Transverse colon (tissue), 4 donors: ENCODE measurements at regions not wholly inside any gene's neighbourhood (a gene's known extent, or its start where the extent isn't known, plus 50 kb on each side); places are given as distances from the start of the nearest gene placed in this dataset.

Experiments used
- DNase-seq: peaks from one replicate; pipeline ENCODE4 v3.0.0-alpha.2; 2019
- H3K27ac ChIP-seq, 4 donors: fragments of 200-600 bp; sonication (generic); 2 replicates each; pipeline ENCODE4 v1.5.1; 2016 to 2018; ENCODE audit warnings: inconsistent platforms in 4 of 4
- H3K27me3 ChIP-seq: fragments of 200-600 bp; sonication (generic); 2 replicates; pipeline ENCODE4 v1.5.1; 2017; ENCODE audit warnings: inconsistent platforms
- H3K36me3 ChIP-seq, 4 donors: fragments of 200-600 bp; sonication (generic); 2 replicates each; pipeline ENCODE4 v1.5.1; 2017 to 2019; ENCODE audit warnings: inconsistent platforms in 4 of 4
- H3K4me1 ChIP-seq, 4 donors: fragments of 200-600 bp; sonication (generic); 2 replicates each; pipeline ENCODE4 v1.5.1; 2017 to 2020; ENCODE audit warnings: inconsistent platforms in 4 of 4
- H3K4me3 ChIP-seq, 4 donors: fragments of 200-600 bp; sonication (generic); 1 replicate in 1 of 4; 2 replicates in 3 of 4; pipeline versions ENCODE4 v1.5.1 to v1.6.1; 2017 to 2019; ENCODE audit warnings: inconsistent platforms in 4 of 4
- H3K9me3 ChIP-seq, 2 donors: fragments of 200-600 bp; sonication (generic); 2 replicates each; pipeline ENCODE4 v1.5.1; 2017 to 2019; ENCODE audit warnings: inconsistent platforms in 2 of 2
- EP300 ChIP-seq: sonication (generic); formaldehyde crosslinking; IDR thresholded peaks from one replicate; pipeline ENCODE4 v1.6.1; 2017; ENCODE audit warnings: antibody characterized with exemption, low read depth
- POLR2A ChIP-seq: fragments of 450-650 bp; IDR thresholded peaks from one replicate; pipeline ENCODE4 v1.6.1; 2016; ENCODE audit warnings: antibody characterized with exemption, mild to moderate bottlenecking, moderate library complexity
- POLR2AphosphoS5 ChIP-seq, 3 donors: sonication (generic); formaldehyde crosslinking; IDR thresholded peaks; one replicate each; pipeline ENCODE4 v1.6.1; 2016; ENCODE audit warnings: antibody characterized with exemption in 3 of 3
- WGBS, 2 donors: methylation state at CpG; one replicate each; pipeline ENCODE4 v1.1.5; 2018; ENCODE audit warnings: low coverage in 1 of 2; 5-methylcytosine and 5-hydroxymethylcytosine counted together
- in situ Hi-C, 4 donors: fragments of 200-750 bp; cut with MboI; loops; one replicate each; pipeline versions ENCODE4 v1.15.0 to v1.15.1; 2017; ENCODE audit warnings: low sequenced_read_pairs in 3 of 4, low pct_ligation_motif_present in 1 of 4, low pct_unique_long_range_greater_than_20kb in 1 of 4
- intact Hi-C: fragments of 100-400 bp; cut with DNase I; formaldehyde crosslinking; loops from one replicate; pipeline ENCODE4 v1.15.1; 2023; ENCODE audit warnings: low total_unique reads
- TF ChIP-seq, protein P1 (sequence below), 5 experiments: fragments of 200-600 bp in 3 of 5; fragments of 450-650 bp in 2 of 5; sonication (generic) in 3 of 5; IDR thresholded peaks; 1 replicate in 2 of 5; 2 replicates in 3 of 5; pipeline ENCODE4 v1.5.1; 2016 to 2017; ENCODE audit warnings: antibody characterized with exemption in 5 of 5, inconsistent platforms in 3 of 5, mild to moderate bottlenecking in 2 of 5, moderate library complexity in 1 of 5

DNA sequence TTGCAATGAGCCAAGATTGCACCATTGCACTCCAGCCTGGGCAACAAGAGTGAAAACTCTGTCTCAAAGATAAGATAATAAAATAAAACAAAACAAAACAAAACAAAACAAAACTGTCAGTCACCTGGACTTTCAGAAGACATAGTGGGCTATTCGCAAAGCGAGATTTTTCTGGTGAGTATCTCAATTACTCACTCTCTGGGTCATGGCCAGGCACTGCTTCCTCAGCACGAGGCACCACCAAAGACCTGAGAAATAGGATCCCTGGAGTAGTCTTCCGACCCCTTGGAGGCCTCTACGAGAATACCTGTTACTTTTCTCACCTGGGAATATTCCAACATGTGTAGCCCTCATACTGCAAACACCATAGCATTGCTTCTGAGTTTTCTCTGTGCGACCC, 201.7 kb upstream of the ZNF618 start:
- no peak overlapping the region for H3K4me3 ChIP-seq
- DNase-seq: no peak
- no peaks in the 10 kb centered on the region for H3K36me3 ChIP-seq
- TF ChIP-seq, protein P1, sequence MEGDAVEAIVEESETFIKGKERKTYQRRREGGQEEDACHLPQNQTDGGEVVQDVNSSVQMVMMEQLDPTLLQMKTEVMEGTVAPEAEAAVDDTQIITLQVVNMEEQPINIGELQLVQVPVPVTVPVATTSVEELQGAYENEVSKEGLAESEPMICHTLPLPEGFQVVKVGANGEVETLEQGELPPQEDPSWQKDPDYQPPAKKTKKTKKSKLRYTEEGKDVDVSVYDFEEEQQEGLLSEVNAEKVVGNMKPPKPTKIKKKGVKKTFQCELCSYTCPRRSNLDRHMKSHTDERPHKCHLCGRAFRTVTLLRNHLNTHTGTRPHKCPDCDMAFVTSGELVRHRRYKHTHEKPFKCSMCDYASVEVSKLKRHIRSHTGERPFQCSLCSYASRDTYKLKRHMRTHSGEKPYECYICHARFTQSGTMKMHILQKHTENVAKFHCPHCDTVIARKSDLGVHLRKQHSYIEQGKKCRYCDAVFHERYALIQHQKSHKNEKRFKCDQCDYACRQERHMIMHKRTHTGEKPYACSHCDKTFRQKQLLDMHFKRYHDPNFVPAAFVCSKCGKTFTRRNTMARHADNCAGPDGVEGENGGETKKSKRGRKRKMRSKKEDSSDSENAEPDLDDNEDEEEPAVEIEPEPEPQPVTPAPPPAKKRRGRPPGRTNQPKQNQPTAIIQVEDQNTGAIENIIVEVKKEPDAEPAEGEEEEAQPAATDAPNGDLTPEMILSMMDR (IDR thresholded peaks at IDR 0.05): no peak
- TF ChIP-seq EP300 (no peak), POLR2A (no peak), POLR2AphosphoS5 (IDR thresholded peaks at IDR 0.05) (no peak)
- no peaks in the 10 kb centered on the region for H3K4me1 ChIP-seq
- in situ Hi-C loops (loop anchor here in 3 of 4 donors (25.0 kb wide), 2 partner anchors 362 to 537 kb away; partner anchors contain the start of gene RNF183 (in 2 of the 3)), intact Hi-C loops (no loop called here)
- H3K27ac ChIP-seq: no peak overlapping the region
- WGBS, 2 donors: 71% methylated on average over 6 of the region's 6 CpGs
- H3K9me3 ChIP-seq: no peaks in the 10 kb centered on the region
- peaks cover 7% of the 10 kb centered on the region for H3K27me3 ChIP-seq

DNA sequence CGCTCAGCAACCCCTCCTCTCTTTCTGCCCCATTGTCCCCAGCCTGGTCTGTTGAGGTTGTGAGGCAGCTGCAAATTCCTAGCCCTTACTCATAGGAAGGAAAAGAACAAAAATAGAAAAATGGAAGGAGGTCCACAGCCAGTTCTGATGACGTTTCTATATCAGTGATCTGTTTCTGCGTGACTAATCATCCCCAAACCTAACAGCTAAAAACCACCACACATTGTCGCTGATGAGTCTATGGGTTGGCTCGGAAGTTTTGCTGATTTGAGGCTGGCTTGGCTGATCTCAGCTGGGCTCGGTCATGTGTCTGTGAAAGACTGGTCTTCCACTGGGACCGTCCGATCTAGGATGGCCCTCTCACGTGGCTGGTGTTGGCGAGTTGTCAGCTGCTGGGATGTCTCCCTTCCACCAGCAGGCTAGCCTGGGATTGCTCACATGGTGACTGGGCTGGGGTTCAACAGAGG, 200.6 kb upstream of the ZNF618 start:
- H3K4me1 ChIP-seq: no peaks in the 10 kb centered on the region
- no peak for TF ChIP-seq EP300
- H3K36me3 ChIP-seq: no peaks in the 10 kb centered on the region
- H3K27me3 ChIP-seq: peaks cover 7% of the 10 kb centered on the region
- intact Hi-C loops: no loop called here
- no peaks in the 10 kb centered on the region for H3K9me3 ChIP-seq
- no peak overlapping the region for H3K4me3 ChIP-seq
- in situ Hi-C loops: no loop called here
- DNase-seq: peak; percentile 34
- peak overlapping the region in 3 of 4 donors; percentile 20 to 34 (median 30) for H3K27ac ChIP-seq
- 55 to 57% methylated on average over 3 to 10 of the region's 10 CpGs for WGBS, 2 donors

DNA sequence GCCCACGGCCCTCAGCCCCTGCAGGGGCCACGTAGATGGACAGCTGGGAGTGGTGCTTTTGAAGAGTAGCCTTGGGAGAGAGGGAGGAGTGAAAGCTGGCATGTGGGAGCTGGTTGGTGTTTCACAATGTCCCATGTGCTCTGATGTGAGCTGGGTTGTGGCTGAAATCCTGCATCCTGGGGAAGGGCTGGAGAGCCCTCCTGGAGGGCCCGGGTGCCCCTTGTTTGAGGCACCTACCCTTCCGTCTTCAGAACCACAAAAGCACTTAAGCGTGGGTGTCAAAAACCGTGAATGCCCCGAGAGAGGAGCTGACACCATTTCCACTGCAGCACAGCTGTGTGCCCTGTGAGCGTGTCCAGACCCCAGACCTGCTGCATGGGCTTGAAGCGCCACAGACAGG, 199.1 kb upstream of the ZNF618 start:
- in situ Hi-C loops: no loop called here

DNA sequence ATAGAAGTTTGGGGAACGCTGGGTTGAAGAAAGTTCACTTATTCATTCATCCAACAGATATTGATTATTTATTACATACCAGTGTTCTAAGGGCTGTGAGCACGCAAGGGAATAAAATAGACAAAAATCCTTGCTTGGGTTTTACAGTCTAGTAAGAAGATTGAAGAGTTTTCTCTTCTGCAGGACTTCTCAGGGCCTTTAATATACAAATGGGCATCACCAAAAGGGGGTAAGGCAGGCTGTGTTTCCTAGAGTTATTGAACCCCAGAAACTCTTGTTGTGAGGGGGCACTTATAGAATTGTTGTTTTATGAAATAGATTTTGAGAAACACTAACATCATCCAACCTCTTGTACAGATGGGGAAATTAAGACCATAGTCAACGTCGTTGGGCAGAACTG, 198.5 kb upstream of the ZNF618 start:
- DNase-seq: no peak
- Histone ChIP-seq H3K9me3 (no peaks in the 10 kb centered on the region), H3K4me3 (no peak overlapping the region), H3K4me1 (no peaks in the 10 kb centered on the region), H3K27ac (no peak overlapping the region), H3K36me3 (no peaks in the 10 kb centered on the region), H3K27me3 (peaks cover 7% of the 10 kb centered on the region)
- WGBS, 2 donors: 83 to 84% methylated on average over 4 of the region's 4 CpGs
- in situ Hi-C loops (no loop called here), intact Hi-C loops (no loop called here)
- TF ChIP-seq EP300 (no peak), POLR2AphosphoS5 (IDR thresholded peaks at IDR 0.05) (no peak), POLR2A (no peak)
- TF ChIP-seq, protein P1 (IDR thresholded peaks at IDR 0.05): no peak

More for the DNA sequence above, 199.1 kb upstream of the ZNF618 start:
- TF ChIP-seq EP300 (no peak), POLR2A (no peak), POLR2AphosphoS5 (IDR thresholded peaks at IDR 0.05) (no peak)
- TF ChIP-seq, protein P1 (IDR thresholded peaks at IDR 0.05): no peak
- intact Hi-C loops: no loop called here
- Histone ChIP-seq H3K4me1 (no peaks in the 10 kb centered on the region), H3K27me3 (peaks cover 7% of the 10 kb centered on the region), H3K4me3 (no peak overlapping the region), H3K27ac (no peak overlapping the region), H3K9me3 (no peaks in the 10 kb centered on the region), H3K36me3 (no peaks in the 10 kb centered on the region)
- WGBS, 2 donors: 65% methylated on average over 6 of the region's 9 CpGs; no CpG with 5 or more reads in 1 of the 2 donors
- no peak for DNase-seq
